ENCODE measurements at regions not wholly inside any gene's neighbourhood (a gene's known extent, or its start where the extent isn't known, plus 50 kb on each side); places are given as distances from the start of the nearest gene placed in this dataset.

DNA sequence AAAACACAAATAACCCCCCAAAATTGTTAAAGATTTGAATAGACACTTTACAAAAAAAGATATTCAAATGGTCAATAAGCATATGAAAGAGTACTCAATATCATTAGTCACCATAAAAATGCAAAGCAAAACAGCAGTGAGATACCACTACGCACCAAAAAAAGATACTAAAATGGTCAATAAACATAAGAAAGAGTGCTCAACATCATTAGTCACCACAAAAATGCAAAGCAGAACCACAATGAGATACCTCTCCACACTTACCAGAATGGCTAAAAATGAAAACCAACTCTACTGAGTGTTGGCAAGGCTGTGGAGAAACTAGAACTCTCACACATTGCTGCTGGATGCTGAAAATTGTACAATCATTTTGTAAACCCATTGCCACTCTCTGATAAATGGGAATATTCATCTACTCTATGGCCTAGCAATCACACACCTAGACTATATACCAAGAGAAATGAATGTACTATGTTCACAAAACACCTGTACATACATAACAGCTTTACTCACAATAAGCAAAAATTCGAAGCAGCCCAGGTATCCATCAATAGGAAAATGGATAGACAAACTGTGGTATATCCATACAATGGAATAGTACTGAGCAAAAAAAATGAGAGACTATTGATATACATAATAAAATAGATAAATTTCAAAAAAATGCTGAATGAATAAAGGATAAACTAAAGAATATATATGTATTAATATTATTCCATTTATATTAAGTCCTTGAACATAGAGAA lies 205.0 kb upstream of the DAPK1 start:
- no peaks in the 10 kb centered on the region for H3K36me3 ChIP-seq (ENCODE audit: control insufficient read depth, insufficient read depth, low read length)
- H3K27me3 ChIP-seq (ENCODE audit: control insufficient read depth, insufficient read depth, low read length) = no peaks in the 10 kb centered on the region
- H3K4me1 ChIP-seq (ENCODE audit: control insufficient read depth, insufficient read depth, low read length) = no peaks in the 10 kb centered on the region
- H3K4me3 ChIP-seq (ENCODE audit: low read length) = no peak overlapping the region
- DNase-seq (ENCODE audit: low read depth, low spot score) = no peak
- no peaks in the 10 kb centered on the region for H3K9me3 ChIP-seq (ENCODE audit: control insufficient read depth, insufficient read depth, low read length)
- H3K27ac ChIP-seq (ENCODE audit: low read length) = no peak overlapping the region
- WGBS (ENCODE audit: insufficient coverage, insufficient read length) = no CpG with 5 or more reads among the region's 2 CpGs

DNA sequence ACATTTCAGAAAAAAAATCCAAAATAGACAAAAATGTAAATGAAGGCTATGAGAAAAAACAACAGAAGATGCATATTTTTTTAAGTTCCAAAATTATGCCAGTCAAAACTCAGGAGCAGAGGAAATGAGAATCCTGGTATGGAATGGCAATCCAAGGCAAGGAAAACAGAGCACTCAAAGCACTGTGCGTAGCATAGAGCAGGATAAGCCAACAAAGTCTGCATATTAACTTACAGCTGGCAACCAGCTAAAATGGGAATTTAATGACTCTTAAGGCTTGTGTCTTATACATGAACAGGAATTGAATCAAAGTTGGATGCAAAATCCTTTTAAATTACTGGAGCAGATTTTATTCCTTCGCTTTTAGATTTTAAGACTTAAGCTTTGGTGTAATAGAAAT lies 203.5 kb upstream of the DAPK1 start:
- Histone ChIP-seq H3K4me1 (ENCODE audit: control insufficient read depth, insufficient read depth, low read length) (no peaks in the 10 kb centered on the region), H3K9me3 (ENCODE audit: control insufficient read depth, insufficient read depth, low read length) (no peaks in the 10 kb centered on the region), H3K36me3 (ENCODE audit: control insufficient read depth, insufficient read depth, low read length) (no peaks in the 10 kb centered on the region), H3K27ac (ENCODE audit: low read length) (no peak overlapping the region), H3K27me3 (ENCODE audit: control insufficient read depth, insufficient read depth, low read length) (no peaks in the 10 kb centered on the region), H3K4me3 (ENCODE audit: low read length) (no peak overlapping the region)
- no CpG with 5 or more reads among the region's 2 CpGs for WGBS (ENCODE audit: insufficient coverage, insufficient read length)
- no peak for DNase-seq (ENCODE audit: low read depth, low spot score)

DNA sequence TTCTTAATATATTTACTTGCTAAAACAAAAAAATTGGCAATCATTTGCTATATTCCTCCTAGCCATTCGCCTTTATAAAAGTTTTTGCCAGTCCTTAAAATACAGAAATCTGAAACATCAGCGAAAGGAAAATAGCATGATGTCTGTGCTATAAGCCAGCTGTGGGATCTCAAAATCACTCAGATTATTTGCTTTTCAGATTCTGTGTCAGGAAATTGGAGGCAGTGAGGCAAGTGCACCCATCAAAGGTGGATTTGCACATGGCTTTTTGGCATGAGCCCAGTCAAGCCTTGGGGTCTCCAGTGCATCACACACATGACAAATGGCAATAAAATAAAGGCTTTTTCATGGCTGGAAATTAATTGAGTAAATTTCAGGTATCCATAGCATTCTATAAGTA lies 196.8 kb upstream of the DAPK1 start:
- H3K27me3 ChIP-seq (ENCODE audit: control insufficient read depth, insufficient read depth, low read length) = no peaks in the 10 kb centered on the region
- WGBS (ENCODE audit: insufficient coverage, insufficient read length) = no CpG with 5 or more reads among the region's 2 CpGs
- H3K27ac ChIP-seq (ENCODE audit: low read length) = no peak overlapping the region
- H3K4me3 ChIP-seq (ENCODE audit: low read length) = no peak overlapping the region
- DNase-seq (ENCODE audit: low read depth, low spot score) = no peak
- no peaks in the 10 kb centered on the region for H3K9me3 ChIP-seq (ENCODE audit: control insufficient read depth, insufficient read depth, low read length)
- no peaks in the 10 kb centered on the region for H3K36me3 ChIP-seq (ENCODE audit: control insufficient read depth, insufficient read depth, low read length)
- no peaks in the 10 kb centered on the region for H3K4me1 ChIP-seq (ENCODE audit: control insufficient read depth, insufficient read depth, low read length)

DNA sequence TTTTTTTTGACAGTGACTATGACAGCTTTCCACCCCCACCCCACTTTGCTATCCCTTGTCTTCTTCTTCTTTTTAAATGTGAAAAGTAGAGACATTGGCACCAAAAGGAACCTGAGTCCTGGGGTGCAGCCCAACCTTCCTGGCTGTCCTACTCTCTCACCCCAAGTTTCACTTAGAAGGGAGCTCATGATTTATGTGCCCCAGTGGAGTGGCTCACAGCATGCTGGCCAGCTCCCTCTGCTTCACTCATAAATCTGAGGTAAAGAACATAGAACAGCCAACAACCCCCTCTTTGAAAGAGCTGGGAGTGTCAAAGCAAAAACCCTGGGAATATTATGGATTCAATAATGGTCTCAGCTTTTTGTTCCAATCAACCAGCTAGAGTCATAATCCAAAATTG lies 196.3 kb upstream of the DAPK1 start:
- no peak for DNase-seq (ENCODE audit: low read depth, low spot score)
- no peaks in the 10 kb centered on the region for H3K9me3 ChIP-seq (ENCODE audit: control insufficient read depth, insufficient read depth, low read length)
- H3K4me3 ChIP-seq (ENCODE audit: low read length) = no peak overlapping the region
- H3K4me1 ChIP-seq (ENCODE audit: control insufficient read depth, insufficient read depth, low read length) = no peaks in the 10 kb centered on the region
- no peaks in the 10 kb centered on the region for H3K36me3 ChIP-seq (ENCODE audit: control insufficient read depth, insufficient read depth, low read length)
- no peaks in the 10 kb centered on the region for H3K27me3 ChIP-seq (ENCODE audit: control insufficient read depth, insufficient read depth, low read length)
- no peak overlapping the region for H3K27ac ChIP-seq (ENCODE audit: low read length)

DNA sequence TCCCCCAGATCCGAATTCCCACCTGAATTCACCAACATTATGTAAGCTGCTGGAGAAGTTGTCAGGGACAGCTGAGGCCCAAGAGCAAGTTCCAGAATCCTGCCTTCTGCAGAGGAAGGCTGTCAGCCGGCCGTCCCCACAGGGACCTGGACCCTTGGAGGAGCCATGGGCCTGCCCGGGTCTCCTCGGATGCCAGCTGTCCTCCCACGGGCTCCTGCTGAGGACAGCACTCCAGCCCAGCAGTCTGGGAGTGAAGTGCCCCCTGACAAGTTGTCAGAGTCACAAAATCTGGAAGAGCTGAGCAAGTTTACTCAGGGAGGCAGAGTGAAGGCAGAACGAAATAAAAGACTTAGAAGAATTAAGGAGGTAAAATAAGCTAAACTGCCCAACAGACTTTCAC lies 192.5 kb upstream of the DAPK1 start:
- Histone ChIP-seq H3K4me1 (ENCODE audit: control insufficient read depth, insufficient read depth, low read length) (no peaks in the 10 kb centered on the region), H3K27me3 (ENCODE audit: control insufficient read depth, insufficient read depth, low read length) (no peaks in the 10 kb centered on the region), H3K9me3 (ENCODE audit: control insufficient read depth, insufficient read depth, low read length) (no peaks in the 10 kb centered on the region), H3K36me3 (ENCODE audit: control insufficient read depth, insufficient read depth, low read length) (no peaks in the 10 kb centered on the region), H3K4me3 (ENCODE audit: low read length) (no peak overlapping the region), H3K27ac (ENCODE audit: low read length) (no peak overlapping the region)
- no peak for DNase-seq (ENCODE audit: low read depth, low spot score)
- no CpG with 5 or more reads among the region's 7 CpGs for WGBS (ENCODE audit: insufficient coverage, insufficient read length)

DNA sequence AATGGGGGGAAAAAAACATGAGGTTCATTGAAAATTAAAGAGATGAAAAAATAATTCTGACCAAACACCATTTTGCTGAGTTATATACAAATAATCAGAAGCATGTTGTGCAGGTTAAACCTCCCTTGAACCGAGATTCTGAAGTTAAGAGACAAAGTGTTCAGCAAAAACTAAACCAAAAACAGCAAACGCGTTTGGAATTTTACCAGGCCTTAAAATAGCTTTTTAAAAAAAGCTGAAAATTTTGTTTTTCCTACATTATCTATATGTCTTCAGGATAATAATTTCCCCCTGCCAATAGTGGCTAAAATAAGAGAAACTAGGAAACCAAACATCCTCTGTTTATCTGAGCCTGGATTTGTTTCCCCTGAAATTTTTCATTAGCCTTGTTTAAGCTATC lies 191.7 kb upstream of the DAPK1 start:
- H3K4me3 ChIP-seq (ENCODE audit: low read length) = no peak overlapping the region
- no peak for DNase-seq (ENCODE audit: low read depth, low spot score)
- WGBS (ENCODE audit: insufficient coverage, insufficient read length) = no CpG with 5 or more reads among the region's 3 CpGs
- H3K4me1 ChIP-seq (ENCODE audit: control insufficient read depth, insufficient read depth, low read length) = no peaks in the 10 kb centered on the region
- no peak overlapping the region for H3K27ac ChIP-seq (ENCODE audit: low read length)
- H3K36me3 ChIP-seq (ENCODE audit: control insufficient read depth, insufficient read depth, low read length) = no peaks in the 10 kb centered on the region
- H3K9me3 ChIP-seq (ENCODE audit: control insufficient read depth, insufficient read depth, low read length) = no peaks in the 10 kb centered on the region
- H3K27me3 ChIP-seq (ENCODE audit: control insufficient read depth, insufficient read depth, low read length) = no peaks in the 10 kb centered on the region

DNA sequence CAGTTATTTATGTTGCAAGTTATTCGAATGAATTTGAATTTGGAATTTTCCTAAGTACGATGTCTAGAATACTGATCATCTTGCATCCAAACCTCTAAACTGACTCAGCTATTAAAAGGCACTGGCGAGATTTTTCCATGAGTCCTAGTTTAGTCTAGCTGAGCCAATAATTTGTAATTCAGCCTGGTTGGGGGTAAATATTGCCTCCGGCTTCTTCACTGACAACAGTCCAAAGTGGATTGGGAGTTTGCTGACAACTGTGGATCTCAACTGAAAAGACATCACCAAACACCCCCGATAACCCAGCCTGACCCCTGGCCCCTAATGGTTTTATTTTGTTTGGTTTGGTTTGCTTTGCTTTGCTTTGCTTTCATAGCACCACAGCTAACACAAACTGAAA lies 189.8 kb upstream of the DAPK1 start:
- Histone ChIP-seq H3K4me1 (ENCODE audit: control insufficient read depth, insufficient read depth, low read length) (no peaks in the 10 kb centered on the region), H3K9me3 (ENCODE audit: control insufficient read depth, insufficient read depth, low read length) (no peaks in the 10 kb centered on the region), H3K4me3 (ENCODE audit: low read length) (no peak overlapping the region), H3K27ac (ENCODE audit: low read length) (no peak overlapping the region), H3K27me3 (ENCODE audit: control insufficient read depth, insufficient read depth, low read length) (no peaks in the 10 kb centered on the region), H3K36me3 (ENCODE audit: control insufficient read depth, insufficient read depth, low read length) (no peaks in the 10 kb centered on the region)
- no CpG with 5 or more reads among the region's 5 CpGs for WGBS (ENCODE audit: insufficient coverage, insufficient read length)
- DNase-seq (ENCODE audit: low read depth, low spot score) = no peak

DNA sequence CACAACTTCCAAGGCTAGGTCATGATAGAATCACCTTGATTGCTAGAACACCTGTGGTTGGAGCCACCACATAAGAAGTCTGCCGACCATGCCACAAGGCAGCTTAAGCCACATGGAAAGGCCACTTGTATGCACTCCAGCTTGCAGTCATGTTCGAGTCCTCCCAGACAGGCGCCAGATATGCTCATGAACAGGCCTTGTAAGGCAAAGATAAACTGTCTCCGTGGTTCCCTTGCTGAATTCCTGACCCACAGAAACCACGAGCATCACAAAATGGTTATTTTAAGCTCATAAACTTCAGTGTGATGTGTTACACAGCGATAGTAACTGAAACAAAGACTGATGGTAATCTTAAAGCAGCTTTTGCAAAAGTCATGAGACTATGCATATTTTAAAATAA lies 188.4 kb upstream of the DAPK1 start:
- no peak for DNase-seq (ENCODE audit: low read depth, low spot score)
- H3K4me3 ChIP-seq (ENCODE audit: low read length) = no peak overlapping the region
- H3K27me3 ChIP-seq (ENCODE audit: control insufficient read depth, insufficient read depth, low read length) = no peaks in the 10 kb centered on the region
- H3K9me3 ChIP-seq (ENCODE audit: control insufficient read depth, insufficient read depth, low read length) = no peaks in the 10 kb centered on the region
- WGBS (ENCODE audit: insufficient coverage, insufficient read length) = no CpG with 5 or more reads among the region's 6 CpGs
- H3K4me1 ChIP-seq (ENCODE audit: control insufficient read depth, insufficient read depth, low read length) = no peaks in the 10 kb centered on the region
- H3K27ac ChIP-seq (ENCODE audit: low read length) = no peak overlapping the region
- H3K36me3 ChIP-seq (ENCODE audit: control insufficient read depth, insufficient read depth, low read length) = no peaks in the 10 kb centered on the region

DNA sequence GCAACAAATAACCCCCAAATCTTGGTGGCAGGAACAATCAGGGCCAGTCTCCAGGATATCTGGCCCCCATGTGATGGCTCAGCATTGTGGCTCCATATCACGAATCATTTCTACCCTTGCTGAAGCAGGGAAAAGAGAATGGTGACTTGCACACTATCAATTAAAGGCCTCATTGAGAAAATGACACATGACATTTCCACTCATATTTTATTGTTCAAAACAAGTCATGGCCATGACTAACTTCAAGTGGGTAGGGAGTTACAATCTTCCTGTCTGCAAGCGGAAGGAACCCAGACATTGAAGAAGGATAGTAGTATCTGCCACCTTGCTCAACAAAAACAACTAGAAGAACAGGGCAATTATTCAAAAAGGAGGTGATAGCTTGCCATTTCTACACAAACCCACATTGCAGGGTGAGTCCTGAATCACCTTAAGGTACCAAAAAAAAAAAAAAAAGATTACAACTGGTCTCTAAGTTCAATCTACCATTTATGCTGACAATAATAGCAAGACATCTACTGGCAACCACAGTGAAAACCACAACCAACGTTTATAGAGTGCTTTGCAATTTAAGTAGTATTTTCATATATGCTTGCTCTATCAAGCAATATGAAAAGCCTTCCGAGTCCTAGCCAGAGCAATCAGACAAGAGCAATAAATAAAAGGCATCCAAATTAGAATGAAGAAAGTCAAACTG lies 186.7 kb upstream of the DAPK1 start:
- Histone ChIP-seq H3K27ac (ENCODE audit: low read length) (no peak overlapping the region), H3K4me1 (ENCODE audit: control insufficient read depth, insufficient read depth, low read length) (no peaks in the 10 kb centered on the region), H3K27me3 (ENCODE audit: control insufficient read depth, insufficient read depth, low read length) (no peaks in the 10 kb centered on the region), H3K9me3 (ENCODE audit: control insufficient read depth, insufficient read depth, low read length) (no peaks in the 10 kb centered on the region), H3K4me3 (ENCODE audit: low read length) (no peak overlapping the region), H3K36me3 (ENCODE audit: control insufficient read depth, insufficient read depth, low read length) (no peaks in the 10 kb centered on the region)
- no peak for DNase-seq (ENCODE audit: low read depth, low spot score)
- no CpG with 5 or more reads among the region's 4 CpGs for WGBS (ENCODE audit: insufficient coverage, insufficient read length)

DNA sequence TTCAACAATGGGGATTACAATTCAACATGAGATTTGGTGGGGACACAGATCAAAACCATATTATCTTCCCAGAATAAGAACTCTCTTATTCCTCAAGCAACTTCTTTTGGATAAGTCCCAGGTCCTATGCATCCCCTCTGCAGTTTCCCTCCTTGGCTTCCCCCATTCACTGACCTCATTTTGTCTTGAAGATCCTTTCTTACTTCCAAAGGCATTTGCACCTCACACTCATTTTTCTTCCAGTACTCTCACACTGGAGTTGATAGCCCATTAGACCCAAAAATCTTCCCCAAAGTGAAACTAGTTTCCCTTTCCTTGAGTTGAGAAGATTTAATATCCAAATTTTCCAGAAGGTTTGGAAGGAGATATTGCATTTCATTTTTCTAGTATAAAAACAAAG lies 178.0 kb upstream of the DAPK1 start:
- DNase-seq (ENCODE audit: low read depth, low spot score) = no peak
- H3K27ac ChIP-seq (ENCODE audit: low read length) = no peak overlapping the region
- H3K4me3 ChIP-seq (ENCODE audit: low read length) = no peak overlapping the region
- no peaks in the 10 kb centered on the region for H3K4me1 ChIP-seq (ENCODE audit: control insufficient read depth, insufficient read depth, low read length)
- no peaks in the 10 kb centered on the region for H3K36me3 ChIP-seq (ENCODE audit: control insufficient read depth, insufficient read depth, low read length)
- H3K9me3 ChIP-seq (ENCODE audit: control insufficient read depth, insufficient read depth, low read length) = no peaks in the 10 kb centered on the region
- H3K27me3 ChIP-seq (ENCODE audit: control insufficient read depth, insufficient read depth, low read length) = no peaks in the 10 kb centered on the region
